GM19438 (cell line): ENCODE measurements at regions not wholly inside any gene's neighbourhood (a gene's known extent, or its start where the extent isn't known, plus 50 kb on each side); places are given as distances from the start of the nearest gene placed in this dataset.

Source experiments
- ATAC-seq: cut with Tn5 transposase; IDR thresholded peaks from one replicate; pipeline ENCODE4 v1.9.1; 2021; ENCODE audit warnings: low read depth; ENCODE audit not compliant: unreplicated experiment

DNA sequence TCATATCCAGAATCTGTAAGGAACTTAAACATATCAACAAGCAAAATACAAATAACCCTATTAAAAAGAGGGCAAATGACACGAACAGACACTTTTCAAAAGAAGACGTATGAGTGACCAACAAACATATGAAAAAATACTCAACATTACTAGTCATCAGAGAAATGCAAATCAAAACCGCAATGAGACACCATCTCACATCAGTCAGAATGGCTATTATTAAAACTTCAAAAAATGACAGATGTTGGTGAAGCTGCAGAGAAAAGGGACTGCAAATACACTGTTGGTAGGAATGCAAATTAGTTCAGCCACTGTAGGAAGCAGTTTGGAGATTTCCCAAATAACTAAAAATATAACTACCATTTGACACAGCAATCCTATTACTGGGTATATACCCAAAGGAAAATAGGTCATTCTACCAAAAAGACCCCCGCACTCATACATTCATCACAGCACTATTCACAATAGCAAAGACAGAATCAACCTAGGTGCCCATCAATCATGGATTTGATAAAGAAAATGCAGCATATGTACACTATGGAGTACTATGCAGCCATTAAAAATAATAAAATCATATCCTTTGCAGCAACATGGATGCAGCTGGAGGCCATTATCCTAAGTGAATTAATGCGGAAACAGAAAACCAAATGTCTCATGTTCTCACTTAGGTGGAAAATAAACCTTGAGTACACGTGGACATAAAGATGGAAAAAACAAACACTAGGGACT is 230.1 kb upstream of the RAB4A start:
- ATAC-seq: no peak

DNA sequence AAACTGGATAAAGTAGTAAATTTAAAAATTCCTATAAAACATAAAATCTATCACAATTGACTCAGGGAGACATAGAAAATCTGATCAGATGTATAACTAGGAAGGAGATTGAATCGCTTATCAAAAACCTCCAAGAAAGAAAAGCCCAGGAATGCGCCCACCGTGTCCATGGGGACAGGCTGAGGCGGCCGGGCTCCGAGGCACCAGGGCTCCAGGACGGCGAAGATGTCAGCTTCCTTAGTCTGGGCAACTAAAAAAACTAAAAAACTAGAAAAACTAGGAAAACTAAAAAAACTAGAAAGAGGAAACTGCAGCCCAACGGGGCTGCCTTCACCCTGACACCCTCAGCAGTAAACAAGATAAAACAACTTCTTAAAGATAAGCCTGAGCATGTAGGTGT is 229.0 kb upstream of the RAB4A start:
- ATAC-seq: no peak

DNA sequence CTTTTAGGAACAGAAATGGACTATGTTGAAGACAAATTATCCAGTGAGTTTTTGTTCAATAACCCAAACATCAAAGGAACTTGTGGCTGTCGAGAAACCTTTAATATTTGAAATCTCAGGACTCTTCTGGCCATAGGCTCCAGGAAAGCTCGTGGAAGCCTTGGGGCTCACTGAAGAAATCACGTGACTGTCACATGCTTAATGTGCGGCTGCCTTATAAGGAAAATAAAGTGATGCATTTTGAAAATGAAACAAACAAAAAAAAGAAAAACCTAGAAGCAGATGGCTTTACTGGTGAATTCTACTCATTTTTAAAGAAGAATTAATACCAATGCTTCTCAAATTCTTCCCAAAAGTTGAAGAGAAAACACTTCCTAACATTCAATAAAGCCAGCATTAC is 228.4 kb upstream of the RAB4A start:
- no peak for ATAC-seq

DNA sequence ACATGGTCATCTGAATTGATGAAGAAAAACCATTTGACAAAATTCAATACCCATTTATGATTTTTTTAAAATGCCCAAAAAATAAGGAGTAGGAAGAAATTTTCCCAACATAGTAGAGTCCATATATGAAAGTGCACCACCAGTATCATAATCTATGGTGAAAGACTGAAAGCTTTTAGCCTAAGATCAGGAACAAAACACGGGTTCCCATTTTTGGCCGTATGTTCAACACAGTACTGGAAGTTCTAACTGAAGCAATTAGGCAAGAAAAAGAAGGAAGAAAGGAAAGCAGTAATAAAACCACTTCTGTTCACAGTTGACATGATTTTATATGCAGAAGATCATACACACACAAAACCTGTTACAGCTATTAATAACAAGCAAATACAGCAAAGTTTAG is 227.8 kb upstream of the RAB4A start:
- no peak for ATAC-seq

DNA sequence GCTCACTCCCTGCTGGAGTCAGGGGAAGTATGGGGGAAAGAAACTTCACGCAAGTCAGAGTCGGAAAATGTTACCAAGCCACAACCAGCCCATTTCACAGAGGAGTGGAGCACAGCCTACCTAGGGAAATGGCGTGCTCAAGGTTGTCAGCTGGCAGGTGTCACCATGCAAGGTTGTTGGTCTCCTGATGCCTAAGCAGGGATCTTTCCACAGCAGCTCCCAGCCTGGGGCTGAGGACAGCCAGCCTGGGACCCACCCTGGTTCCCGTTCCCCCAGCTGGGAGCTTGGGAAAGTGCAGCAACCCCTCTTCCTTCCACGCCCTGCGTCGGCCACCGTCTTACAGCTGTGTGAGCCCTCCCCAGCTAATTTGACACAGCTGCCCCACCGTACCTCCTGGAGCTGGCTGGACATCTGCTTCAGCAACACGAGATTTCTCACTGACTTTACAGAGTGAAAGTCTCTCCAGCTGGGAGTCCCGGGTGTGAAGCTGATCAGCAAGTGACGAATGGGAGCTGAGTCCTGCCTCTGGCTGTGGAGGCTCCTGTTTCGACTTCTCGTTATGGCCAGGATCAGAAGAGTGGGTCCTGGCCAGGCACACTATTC is 224.6 kb upstream of the RAB4A start:
- ATAC-seq: no peak

DNA sequence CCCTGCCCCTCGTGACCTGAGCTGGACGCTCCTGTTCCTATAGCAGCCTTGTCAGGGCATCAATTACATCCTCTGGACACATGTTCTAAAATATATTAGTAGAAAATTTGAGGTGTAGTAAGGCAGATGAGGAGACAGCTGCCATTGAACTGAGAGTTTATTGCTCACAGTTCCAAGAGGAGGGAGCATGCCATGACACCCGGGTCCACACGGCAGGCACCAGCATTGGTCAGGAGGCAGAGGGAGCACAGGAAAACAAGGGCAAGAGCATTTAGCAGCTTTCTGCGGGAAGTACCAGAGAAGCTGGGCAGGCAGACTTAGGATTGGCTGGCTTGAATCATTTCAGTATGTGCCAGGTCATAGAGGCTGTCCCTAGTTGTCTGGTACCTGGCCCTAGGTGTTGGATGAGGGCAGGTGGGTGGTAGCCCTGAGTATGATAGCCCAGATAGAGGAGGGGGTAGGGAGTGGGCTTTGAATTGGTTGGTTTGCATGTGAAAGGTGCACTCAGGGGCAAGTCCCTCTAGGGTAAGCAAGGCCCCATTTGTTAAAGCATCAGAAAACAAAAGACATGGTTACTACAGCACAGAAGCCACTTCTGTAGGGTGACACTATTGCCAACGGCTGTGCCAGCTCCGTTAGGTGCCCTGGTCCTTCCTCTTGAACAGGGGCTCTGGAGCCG is 223.6 kb upstream of the RAB4A start:
- no peak for ATAC-seq

DNA sequence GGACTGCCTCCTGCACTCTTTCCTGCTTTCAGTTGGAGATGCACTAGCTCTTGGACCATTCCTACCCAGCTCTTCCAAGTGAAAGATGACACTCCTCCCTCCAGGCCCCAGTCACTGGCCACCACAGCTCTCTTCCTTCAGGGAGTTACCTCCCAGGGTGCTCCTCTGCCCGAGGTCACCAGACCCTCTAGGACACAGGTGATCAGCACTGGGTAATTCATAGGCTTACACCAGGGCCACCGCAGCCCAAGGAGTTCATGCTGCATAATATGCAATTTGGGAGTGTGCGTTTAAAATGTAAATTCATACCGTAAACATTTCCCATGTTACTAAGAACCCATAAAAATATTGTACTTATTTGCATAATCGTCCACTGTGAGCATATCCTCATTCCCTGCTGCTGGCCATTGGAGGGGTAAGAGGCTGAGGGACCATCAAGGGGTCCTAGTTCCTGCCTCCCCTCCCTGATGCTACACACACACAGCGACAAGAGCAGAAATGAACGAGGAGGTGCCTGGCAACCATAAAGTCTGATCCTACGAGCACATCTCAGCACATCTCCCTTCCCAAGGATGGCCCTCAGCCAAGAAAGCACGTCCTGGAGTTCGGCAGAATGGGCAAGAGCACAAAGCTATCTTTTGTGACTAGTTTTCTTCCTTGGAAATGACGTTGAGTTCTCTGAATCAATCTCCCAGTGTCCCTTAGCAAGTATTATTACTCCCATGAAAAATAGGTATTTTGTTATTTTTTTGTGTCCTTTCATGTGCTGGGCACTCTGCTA is 222.9 kb upstream of the RAB4A start:
- ATAC-seq: no peak

DNA sequence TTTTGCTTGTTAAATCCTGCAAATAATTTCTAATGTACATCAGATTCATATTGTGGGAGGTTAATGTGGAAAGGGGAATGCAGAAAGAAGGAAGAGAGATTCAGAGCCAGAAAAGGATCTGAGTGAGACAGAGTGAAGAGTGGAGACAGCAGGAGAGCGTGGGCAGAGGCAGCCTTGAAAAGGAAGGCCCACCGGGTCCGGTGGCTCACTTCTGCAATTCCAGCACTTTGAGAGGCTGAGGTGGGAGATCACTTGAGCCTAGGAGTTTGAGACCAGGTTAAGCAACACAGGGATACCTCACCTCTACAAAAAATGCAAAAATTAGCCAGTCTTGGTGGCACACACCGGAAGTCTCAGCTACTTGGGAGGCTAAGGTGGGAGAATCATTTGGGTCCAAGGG is 222.0 kb upstream of the RAB4A start:
- ATAC-seq: no peak

DNA sequence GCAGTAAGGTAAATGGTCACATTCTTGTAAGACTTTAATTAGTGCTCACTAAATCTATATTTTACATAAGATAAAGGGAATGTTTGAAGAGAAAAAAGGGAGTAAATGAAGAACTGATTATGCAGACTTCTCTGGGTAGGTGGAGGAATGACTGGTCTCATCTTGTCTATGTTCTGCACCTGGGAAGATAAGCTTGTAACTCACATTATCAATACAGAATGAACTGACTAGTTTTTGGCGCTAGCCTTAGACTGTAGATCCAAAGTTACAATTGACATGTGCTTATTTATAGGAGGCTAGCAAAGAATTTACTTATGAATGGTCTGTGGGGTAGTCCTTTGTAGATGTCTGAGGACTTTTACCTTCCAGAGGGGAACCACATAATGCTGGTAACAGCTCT is 214.9 kb upstream of the RAB4A start:
- no peak for ATAC-seq

DNA sequence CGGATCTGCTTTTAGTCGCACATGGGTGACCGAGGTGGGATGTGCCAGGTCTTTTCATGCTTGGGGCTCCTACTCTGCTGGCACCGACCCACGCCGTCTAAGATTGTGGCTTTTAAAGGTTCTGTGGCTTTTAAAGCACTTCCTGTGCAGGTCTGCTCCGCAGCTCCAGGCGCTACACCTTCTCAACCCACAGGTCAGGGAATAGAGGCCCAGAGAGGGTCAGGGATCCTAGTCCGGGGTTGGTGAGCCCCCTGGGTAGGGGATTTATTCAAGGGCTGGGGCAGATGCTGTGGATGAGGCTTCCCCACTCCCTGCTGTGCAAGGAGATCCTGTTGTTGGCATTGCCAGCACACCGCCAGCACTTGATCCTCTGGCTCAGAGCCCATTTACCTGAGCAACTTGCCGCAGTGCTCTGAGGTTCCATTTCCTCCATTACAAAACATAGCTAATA is 212.8 kb upstream of the RAB4A start:
- no peak for ATAC-seq

DNA sequence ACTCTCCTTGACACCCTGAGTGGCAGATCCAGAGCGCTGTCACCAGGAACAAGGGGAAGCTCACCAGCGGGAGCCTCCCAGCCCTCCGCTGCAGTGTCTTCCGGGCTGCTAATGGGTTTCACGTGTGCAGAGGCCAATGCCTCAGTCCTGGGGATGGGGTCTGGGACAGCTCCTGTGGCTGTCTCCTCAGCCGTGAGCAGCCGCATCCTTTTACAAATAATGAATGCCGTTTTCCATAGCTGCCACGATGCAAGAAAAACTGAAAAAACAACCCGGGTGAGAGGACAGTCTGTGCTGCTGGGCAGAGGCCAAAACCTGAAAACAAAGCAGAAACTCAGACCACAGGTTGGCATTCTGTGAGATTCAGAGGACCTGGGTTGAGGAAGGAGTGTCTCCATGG is 212.2 kb upstream of the RAB4A start:
- no peak for ATAC-seq

DNA sequence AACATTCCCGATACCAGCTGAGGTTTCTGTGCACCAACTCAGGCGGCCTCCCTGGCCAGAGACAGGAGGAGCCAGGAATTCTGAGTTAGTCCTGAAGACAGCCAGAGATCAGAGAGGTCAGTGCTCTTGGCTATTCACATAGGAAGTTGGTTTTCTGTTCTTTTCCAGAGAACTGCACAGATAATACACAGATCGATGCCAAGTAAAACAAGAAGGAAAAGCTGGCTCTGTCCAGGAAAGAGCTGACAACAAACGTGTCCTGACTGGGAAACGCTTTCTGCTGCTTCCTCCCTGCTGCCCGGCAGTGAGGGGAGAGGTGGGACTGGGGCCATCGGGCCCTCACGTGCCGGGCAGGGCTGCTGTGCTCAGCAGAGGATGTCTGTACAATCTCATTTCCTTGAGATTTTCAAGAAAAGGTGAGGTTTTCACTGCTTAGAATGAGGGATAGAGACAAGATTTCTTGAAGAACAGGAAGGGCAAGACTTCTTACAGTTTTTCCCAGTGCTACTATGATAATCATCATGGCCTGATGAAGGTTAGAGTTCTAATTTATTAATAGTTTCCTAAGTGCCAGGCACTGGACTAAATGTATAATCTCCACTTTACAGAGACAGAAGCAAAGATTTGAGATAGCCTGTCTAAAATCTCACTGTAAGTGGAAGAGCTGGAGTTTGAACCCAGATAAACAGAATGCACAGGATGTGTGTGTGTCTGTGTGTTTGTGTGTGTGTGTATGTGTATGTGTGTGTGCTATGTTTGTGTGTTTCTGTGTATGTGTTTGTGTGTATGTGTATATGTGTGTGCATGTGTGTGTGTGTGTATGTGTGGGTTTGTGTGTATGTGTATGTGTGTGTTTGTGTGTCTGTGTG is 211.0 kb upstream of the RAB4A start:
- no peak for ATAC-seq

DNA sequence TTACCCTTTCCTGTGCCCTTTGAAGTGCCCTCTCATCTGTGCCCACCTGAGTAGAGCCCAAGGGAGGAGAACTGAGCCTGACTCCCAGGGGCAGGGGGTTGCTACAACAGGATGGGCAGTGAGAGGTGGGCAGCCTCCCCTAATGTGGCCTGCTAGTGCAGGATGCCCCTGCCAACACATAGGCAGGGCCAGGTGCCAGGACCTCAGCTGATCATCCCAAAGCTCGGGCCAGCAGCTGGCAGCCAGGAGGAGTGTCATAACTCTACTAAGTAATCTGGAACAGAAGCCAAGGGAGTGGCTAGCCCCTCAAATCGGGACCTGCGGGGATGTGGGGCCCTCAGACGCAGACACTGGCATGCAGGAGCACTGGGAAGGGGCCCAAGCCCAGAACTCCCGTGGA is 208.8 kb upstream of the RAB4A start:
- no peak for ATAC-seq

DNA sequence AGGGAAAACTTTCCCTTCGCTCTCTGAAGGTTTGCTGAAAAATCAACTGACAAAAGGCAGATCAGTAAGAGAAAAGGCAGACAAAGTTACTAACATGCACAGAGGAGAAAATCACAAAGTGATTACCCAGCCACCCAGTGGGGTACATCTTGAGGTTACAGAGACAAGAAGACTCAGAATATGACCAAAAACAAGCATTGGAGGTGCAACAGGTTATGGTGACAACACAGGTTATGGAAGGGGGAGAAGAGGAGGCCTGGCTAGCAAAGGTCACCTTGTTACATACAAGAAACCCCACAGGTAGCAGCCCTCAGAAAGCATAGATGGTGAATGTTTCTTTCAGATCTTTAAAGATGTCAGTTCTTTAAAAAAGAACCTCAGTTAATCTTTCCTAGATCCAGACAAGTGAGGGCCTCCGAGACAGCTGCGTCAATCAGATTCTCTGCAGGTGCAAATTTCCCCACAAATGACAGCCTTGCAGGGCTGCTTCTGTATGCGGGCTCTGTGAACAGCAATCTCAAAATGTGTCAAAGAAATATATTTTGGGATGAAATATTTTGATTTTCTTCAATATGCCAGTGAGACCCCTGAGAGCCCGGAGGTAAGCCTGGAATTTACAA is 207.6 kb upstream of the RAB4A start:
- ATAC-seq: no peak

DNA sequence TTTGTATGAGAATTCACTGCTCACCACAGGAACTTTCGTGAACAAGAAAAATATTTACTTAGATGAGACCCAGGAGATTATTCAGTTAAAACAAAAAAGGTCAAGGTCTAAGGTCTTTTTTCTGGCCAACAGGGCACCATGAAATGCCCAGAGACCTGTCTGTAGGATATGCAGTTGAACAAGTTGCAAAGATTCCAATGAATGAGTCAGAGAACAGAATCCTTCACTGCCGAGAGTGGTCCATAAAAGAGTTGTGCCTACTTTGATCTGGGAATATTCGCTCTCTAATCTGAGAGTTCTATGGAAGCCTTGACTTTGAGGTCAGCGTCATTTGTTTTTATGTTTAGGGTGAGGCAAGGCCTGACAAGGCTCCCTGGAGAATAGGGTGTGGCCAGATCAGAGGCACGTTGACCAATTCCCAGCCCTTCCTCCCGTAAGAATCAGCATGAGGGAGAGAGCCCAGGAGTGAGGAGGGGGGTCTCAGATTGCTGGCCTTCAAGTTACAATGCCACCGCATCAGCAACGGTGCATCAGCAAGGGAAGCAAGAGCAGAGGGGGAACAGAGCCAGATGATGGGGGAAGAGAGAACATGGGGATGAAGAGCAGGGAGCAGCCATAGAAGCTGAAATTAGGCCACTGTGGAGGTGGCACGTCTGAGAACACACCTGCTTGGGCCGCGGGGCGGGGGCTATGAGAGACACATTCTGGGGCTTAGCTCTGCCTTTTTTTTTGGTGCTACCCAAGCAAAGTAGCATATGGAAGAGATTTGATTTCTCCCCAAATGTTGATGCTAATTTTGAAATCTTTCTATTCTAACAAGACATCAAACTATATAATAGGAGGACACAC is 206.4 kb upstream of the RAB4A start:
- no peak for ATAC-seq

DNA sequence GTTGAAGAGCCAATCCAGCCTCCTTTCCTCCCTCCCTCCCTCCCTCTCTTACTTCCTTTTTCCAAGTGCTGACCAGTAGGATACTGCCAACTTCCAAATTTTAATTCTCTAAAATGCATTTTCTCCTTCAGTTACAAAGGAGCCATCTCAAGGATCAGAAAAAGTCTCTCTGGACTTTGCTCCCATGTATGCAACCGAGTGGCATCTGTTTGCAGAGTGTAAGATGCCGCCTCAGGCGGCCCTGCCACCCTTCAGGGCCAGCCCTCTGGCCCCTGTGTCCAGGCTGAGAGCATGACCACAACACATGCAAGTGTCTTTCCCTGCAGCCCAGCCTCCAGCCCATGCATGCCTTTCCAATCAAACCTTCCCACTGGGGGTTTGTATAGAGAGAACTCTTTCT is 205.3 kb upstream of the RAB4A start:
- ATAC-seq: no peak

DNA sequence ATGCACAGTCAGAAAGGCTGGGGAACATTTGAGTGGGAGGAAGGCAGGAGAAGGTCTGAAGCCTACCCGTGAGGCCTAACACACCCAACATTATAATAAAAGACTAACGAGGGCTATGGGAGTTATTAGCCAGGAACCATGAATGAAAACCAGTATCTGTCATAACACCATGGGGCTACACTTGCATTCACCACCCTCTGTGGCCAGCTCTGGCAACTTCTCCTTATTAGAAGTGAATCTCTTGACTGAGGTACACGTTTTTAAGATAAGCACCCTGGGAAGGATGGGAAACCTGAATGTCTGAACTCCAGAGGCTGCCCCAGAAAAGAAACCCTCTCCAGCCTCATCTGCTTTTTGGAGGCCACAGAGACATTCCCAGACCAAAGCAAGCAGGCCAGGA is 204.3 kb upstream of the RAB4A start:
- no peak for ATAC-seq

DNA sequence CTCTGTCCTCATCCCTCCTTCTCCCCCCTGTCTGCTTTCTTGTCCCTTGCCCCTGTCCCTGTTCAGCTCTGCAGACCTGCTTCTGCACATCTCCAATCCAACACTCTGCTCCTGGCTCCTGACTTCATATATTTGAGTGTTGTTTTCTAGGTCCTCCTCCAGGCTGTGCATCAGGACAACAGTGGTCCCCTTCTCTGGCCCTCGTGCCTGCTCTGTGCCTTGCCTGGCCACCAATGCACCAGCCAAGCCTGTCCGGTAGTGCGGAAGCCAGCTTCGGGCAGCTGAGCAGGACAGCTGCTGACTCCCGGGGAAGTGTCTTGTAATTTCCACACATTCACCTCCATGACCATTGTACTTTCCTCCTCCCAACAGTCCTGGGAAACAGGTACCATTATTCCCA is 203.4 kb upstream of the RAB4A start:
- ATAC-seq: no peak
